CD4-positive, alpha-beta T cell treated with Interleukin-15 for 1 hour (primary cell): ENCODE measurements at regions not wholly inside any gene's neighbourhood (a gene's known extent, or its start where the extent isn't known, plus 50 kb on each side); places are given as distances from the start of the nearest gene placed in this dataset.
A peak's percentile ranks its signal among the peaks of the same experiment; 100 is the strongest.
"Not testable (repeated sequence)": the region's sequence is repeated elsewhere in the genome, so short reads cannot be mapped to it uniquely, and the experiment has no call there.

Experiments
- DNase-seq: peaks from one replicate; pipeline ENCODE4 v3.0.0-alpha.2; 2020

DNA sequence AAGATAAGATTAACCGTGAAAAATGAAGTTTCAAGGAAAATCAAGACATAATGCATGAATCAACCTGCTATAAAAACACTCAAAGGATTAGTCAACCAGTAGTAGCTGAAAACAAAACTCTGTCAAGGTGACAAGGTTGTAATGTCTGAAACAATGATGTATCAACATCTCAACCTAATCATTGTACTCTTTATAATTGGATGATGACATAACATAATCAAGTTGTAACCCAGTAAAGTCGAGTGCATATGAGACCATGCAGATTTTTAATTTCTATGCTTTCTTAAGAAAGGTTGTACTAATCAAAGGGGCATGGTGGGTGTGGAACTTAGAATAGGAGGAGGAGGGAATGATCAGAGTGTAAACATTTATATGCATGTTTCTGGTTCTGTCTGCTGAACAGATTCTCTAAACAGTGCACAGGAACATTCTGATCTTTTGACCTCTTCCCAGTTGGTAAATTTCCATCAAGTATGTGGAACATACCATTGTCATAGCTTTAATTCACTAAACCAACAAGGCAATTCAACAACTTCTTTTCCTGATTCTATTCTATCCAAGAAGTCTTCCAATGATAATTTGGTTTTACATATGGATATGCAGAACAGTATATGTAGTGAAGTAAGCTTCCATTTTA, 253.7 kb downstream of the TTC6 start:
- no peak for DNase-seq

DNA sequence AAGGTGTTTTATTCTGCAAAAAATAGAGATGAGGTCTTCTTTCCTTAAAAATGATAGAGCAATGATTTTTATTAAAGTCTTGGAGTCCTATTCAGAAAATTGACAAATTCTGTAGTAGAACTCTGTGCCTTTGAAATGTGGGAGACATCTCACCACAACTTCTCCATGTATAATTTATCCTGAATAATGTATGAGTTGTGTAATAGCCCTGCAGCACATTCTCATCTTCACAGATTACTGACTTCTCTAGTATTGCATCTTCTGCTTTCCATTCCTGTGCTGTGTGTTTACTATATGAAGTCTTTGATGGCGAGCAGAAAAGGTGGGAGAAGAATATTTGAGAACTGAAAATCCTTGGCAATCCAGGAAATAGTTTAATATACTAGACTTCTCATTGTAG, 255.6 kb downstream of the TTC6 start:
- DNase-seq, result no peak

DNA sequence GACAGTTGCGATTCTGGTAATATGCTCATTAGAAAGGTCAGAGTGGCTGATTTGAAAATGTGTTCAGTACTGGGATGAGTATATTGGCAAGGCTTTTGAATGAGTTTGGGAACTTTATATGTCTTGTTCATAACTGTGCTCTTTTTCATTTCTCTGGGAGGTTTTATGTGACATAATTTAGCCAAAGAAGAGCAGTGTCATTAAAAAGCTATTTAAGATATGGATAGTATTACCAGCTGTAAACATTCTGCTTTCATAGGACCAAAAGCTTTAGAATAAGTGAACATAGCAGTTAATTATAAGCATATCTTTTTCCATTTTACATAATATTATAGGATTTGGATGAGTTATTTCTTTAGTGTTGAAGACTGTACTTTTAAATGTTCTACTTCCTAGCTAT, 260.4 kb downstream of the TTC6 start:
- no peak for DNase-seq

DNA sequence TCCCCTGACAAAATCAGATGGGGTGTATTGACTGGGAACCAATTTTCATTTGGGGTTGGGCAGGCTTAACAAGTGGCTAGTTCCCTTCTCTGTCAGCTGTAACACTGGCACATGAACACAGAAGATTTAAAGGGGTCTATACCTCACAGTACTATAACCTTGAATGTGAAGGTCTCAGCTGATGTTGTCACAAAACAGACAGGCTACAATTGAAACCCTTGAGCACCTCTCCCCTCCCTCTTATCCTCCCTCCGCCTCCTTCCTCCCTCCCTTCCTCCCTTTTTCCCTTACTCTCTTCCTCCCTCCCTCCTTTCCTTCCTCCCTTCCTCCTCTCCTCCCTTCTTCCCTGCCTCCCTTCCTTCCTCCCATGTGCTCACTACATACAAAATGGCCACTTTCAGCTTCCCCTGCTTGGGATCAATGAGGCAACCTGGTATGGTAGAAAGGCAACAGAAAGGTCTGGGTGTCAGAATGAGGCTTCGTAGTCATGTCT, 262.4 kb downstream of the TTC6 start:
- no peak for DNase-seq

DNA sequence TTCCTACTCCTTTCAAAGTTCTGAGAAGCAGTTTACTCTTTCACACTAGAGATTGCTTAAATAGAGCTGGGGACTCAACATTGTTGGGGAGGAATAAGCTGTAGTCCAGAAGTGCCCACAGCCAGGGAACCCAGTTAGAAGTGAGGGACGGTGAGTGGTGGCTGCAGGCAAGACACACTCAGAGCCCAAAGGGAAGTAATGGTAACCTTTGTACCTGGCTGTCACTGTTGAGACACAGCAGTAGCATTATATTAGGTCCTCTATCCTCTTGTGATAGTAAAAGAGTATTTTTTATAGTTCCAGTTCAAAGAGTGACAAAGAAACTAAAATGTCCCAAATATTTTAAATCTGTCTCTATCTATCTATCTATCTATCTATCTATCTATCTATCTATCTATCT, 263.3 kb downstream of the TTC6 start:
- no peak for DNase-seq

DNA sequence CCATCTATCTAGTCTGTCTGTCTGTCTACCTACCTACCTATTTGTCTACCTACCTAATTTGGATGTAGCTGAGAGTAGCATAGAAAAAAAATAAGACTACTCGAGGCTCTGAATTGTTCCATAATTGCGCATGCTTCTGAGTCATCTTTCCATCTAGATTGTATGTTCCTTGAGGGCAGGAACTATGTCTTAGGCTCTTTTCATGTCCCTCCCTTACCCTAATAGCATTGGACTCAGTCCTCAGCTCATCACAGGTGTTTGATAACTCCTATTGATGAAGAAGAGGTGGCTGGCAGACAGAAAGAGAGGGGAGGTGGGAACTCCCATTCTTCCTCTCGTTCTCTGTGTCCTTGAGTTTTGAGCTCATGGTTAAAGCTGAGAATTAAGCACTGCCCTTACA, 263.7 kb downstream of the TTC6 start:
- DNase-seq, result no peak

DNA sequence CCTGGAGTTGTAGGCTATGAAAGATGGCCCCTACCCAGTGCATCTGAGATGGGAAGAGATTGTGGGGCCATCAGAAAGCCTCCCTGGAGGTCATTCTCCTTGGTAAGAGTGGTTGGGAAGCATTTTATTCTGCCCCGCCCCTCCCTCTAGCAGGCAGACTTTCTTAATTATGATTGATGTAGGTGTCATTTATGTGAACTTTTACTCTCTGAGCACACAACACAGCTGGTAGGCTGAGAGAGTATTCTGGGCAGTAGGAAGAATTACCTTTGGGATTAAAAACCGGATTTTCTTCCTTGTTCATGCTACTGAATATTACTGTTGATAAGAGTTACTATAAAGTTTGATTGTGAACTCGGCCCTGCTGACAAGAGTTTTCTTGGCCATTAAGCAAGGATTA, 266.8 kb downstream of the TTC6 start:
- no peak for DNase-seq

DNA sequence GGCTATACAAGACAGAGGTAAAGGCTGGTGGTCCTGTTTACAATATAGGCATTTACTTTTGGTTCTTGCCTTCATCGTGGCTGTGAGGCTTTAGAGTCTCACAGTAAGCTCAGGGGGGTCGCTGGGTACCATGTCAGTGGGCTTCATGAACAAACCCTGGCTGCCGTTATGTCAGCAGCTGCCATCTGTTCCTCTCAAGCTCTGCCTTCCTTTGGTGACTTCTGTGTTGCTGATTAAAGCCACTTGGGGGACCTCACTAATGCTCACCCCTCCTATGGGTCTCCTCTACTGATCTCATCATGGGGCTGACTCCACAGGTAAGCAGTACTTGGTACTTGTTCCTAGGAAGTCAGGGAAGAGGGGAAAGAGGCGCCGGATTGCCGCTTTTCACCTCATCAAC, 268.7 kb downstream of the TTC6 start:
- no peak for DNase-seq

DNA sequence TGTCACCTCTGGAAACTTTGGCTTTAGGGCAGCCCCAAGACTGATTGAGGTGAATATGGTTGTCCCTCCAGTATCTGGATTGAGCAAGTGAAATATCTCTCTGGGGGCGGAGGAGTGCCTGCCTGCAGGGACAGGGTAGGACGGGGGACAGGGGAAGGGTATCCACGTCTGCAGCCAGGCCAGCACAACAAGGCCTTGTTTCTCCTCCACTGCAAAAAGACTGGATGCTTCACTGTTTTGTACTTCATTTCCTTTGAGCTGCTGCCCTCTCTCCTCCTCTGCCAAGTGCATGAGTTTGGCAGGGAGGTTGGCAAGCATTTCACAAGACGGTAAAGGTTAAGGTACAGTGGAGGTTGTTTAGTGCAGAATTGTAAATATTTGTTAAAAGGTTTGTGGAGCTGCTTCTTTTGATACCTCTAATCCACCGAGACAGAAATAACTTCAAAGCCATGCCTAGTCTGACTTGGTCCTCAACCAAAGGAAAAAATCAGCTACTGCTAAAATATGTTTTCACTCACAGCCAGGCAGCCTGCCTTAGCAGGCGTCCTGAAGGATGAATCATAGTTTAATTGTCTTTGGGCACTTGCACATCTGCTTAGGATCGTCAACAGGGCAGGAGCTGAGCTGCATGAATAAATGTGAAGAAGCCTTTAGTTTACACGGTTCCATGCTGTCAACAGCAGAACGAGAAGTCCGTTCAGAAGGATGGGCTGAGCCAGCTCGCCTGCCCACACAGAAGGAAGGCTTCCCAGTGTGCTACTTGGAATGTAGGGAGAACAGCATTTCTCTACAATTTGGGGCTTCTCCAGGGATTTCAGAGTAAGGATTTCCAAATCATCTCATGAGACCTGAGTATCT, 269.7 kb downstream of the TTC6 start:
- DNase-seq, result no peak

DNA sequence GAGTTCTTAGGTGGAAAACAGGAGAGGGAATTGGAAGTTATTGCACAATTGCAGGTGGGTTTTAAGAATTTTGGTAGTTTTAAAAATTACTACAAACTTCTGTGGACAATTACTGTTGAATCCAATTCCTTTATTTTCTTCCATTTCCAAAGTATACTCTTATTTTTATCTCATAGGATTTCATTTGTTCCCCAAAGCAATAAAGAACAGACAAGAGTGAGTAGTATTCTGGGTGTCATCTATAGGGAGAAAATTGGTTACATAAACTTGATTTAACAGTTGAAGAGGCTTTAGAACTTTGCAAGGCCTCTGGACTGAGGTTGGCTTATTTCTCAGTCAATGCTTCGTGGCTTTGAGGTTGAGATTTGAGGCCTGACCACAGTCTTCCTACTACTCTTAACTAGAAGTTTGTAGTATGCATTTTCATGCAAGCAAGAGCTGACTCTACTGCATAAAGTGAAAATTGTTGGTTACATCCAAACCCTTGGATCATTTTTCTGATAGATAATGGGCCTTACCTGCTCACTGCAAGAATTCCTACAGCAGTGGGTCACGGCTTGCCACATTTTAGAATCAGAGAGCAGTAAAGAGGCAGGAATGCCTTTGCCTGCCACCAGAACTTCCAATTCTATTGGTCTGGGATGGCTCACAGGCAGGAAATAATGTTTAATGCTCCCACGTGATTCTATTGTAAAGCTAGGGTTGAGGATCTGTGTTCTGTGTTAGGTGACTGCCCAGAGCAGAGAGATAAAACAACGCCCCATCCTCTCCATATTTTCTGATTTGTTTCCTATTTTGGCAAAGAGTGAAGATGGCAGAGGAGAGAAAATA, 270.5 kb downstream of the TTC6 start:
- no peak for DNase-seq

DNA sequence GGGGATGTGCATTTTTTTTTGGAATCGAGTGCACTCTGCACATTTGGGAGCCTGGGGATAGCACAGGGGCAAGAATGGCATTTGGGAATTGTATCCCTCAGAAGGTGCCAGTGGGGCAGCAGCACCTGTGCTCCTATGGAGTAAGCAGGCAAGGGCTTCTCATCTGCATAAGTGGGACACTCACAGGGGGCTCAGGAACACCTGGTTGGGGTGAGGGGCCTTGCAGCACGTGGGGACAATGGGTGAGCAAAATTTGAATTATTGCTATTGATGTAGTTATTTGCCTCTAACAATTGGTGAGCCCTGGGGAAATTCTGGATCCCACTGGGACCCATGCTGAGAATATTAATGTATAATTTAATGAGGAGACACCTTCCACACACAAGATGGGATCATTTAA, 274.2 kb downstream of the TTC6 start:
- no peak for DNase-seq

DNA sequence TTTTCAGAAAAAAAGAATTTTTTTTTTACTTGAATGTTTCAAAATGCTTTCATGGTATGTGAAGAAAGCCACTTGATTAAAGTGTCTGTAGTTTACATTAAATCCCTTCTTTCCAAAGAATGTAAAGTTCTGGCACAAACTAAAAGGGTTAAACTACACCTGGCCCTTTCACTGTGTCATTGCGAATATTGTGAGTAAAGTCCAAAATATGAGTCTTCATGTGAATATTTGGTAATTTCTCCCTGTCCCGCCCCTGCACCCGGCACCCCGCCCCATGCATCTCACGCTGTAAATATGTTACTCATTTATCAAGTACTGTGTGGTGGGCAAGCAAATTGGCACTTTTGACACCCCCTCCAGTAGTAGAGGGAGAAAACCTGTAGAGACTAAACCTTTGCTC, 274.7 kb downstream of the TTC6 start:
- no peak for DNase-seq

DNA sequence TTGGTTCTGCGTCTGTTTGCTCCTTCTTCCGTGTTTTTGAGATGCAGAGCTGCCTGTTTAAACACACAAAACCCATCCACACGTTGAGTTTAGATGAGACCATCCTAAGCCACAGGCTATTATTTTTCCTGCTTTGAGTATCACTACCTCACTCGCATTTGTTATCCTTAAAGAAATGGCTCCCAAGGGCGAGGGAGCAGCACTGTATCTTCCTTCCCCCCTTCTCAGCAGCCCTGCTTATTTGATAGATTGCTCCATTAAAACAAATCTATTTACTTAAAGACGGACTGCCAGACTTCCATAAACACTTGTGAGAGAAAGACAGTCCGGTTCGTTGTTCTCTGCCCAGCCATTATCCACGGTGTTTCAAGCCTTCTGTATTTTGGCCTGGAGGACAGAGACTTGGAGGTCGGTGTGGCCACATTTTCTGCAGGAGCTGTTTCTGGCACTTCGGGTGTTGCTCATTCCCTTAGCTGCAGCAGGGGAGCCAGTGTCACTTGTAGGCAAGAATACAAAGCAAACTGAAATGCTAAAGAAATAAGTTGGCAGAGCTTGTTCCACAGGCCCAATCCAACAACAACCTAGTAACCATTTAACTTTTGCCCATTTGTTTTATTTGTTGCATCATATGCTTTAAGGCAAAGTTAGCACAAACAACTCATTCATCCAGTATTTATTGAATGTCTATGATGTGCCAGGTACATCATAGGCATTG, 275.4 kb downstream of the TTC6 start:
- no peak for DNase-seq

DNA sequence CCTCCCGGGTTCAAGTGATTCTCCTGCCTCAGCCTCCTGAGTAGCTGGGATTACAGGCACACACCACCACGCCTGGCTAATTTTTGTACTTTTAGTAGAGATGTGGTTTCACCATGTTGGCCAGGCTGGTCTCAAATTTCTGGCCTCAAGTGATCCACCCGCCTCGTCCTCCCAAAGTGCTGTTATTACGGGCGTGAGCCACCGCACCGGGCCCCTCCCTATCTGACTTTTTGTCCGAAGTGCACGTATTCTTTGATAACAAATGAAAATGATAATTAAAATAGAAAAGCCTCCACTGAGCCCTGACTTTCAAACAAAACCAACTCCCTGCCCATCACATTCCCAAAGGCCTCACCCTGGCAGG, 278.6 kb downstream of the TTC6 start:
- not testable (repeated sequence) for DNase-seq

DNA sequence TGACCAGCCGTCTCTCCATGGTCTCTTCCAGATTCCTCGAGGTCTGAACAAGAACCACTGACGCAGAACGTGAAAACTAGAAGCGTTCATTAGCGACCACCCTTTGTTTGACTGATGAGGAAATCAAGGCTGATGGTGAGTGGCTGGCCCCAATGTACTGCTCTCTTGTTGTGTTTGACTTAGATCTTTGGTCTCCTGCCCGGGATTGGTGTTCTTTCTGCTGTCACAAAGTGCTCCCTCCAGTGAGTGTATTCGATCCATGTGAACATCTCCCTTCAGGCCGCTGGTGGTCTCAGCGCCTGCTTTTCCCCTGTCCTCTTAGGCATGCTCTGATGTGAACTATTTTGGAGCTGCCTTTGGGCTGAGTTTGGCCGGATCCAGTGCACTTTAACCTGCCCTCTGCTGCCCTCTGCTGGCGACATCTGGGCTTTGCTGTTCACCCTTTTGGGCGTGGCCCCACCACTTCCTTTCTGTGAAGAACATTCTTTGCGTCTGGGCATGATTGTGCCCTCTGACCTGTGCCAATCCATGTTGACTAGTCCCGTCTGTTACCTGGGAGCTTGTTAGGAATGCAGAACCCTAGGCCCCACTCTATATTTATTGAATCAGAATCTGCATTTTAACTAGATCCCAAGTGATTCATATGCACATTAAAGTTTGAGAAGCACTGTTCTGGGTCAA, 279.1 kb downstream of the TTC6 start:
- DNase-seq, result peak; percentile 50

DNA sequence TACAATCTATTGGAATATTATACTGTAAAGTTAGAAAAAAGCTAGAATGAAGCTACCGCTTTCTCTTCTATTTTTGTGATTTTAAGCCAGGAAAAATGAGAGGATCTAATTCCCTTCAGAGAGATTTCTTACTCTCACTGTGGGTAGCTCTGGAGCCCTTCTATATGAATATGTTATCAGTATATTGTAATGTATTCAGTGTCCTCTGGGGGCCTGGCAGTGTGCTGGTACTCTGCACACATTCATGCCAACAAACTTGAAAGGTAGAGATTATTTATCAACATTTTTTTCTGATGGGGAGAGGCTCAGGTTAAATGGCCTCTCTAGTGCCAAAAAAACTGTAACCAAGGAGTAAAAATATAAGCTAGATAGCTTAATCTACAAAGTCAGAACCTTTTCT, 292.8 kb downstream of the TTC6 start:
- DNase-seq, result no peak

DNA sequence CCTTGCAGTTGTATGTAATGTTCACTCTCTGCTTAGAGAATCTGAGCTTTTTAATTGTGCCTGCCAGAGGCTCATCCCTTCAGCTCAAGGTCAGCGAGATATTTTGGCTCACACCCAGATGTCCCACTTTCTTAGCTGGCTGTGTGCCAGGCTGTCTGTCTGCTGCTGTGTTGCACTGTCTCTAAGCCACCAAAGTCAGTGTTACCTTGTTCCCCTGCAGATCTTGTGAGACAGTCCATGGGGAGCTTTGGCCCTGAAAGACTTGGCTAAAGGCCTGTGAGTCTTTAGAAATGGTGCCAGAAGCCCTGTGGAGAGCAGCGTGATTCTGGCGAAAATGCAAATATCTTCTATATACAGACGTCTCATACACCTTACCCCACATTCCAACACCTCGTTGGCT, 293.7 kb downstream of the TTC6 start:
- DNase-seq, result no peak

DNA sequence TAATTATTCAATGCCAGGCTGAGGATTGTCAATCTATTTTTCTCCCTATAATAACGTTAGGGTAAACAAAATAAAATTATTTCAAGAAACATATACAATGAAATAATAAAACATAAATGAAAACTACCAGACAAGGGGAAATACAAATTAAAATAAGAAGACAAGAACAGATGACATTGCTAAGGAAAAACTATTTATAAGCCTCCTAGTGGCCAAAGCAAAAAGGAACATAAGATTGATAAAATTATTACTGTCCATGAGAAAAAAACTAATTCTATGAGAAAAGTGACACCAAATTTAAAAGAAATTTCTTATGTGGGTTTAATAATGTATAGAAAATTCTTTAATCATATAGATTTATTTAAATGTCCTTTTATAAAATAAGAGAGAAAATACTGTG, 294.7 kb downstream of the TTC6 start:
- no peak for DNase-seq

DNA sequence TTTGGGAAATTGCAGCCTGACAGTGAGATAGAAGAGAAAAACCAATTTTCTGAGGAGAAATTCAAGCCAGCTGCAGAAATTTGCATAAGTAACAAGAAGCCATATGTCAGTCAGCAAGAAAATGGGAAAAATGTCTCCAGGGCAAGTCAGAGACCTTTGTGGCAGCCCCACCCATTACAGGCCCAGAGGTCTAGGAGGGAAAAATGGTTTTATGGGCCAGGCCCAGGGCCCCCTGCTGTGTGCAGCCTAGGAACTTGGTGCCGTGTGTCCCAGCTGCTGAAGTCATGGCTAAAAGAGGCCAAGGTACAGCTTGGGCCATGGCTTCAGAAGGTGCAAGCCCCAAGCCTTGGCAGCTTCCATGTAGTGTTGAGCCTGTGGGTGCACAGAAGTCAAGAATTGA, 296.1 kb downstream of the TTC6 start:
- DNase-seq, result not testable (repeated sequence)

DNA sequence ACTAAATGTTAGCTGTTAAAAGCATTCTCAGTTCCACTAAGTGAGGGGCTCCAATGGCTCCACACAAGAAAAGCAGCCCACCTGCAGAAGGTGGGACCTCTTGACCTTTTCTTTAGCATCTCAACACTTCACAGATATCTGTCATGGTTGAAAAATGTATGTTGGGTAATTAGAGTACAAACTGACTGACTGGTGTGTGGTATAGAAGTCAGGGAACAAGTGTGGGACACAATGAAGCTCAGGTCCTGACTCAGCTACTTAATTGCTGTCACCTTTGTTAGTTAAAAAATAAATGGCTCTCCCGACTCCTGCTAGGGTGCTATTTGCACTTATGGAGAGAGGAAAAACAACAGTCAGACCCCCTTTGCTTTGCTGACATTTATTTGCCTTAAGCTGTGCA, 299.0 kb downstream of the TTC6 start:
- DNase-seq, result no peak

DNA sequence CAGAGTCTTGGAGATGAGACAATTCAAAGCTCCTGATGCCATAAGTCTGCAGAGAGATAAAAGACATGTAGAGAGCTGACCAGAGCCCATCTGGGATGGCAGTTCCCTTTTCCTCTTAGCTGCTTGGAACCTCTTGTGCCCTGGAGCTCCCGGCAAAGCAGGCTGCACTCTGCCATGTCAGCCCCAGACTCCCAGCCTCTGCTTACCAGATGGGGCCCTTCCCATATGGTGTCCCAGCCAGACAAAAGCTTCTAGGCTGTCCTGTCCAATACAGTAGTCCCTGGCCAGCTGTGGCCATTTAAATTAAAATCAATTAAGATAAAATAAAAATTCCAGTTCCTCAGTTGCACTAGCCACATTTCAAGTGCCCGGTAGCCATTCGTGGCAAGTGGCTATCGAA, 303.9 kb downstream of the TTC6 start:
- no peak for DNase-seq

DNA sequence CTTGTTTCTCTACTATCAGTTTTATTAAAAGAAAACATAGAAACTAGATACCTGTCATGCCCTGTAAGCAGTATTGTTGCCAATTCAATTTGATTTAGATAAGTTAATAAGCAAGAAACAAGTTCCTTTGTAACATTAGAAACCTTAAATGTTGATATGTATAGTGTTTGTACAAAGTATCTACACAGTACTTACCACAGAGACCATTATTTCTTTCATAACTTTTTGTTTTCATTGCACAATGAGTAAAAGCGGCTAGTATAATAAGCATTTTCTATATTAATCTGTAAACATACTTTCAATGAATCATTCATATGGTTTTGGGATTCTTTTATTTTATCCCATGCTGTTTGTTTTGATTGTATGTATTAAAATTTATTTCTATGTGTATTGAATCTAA, 305.1 kb downstream of the TTC6 start:
- no peak for DNase-seq

DNA sequence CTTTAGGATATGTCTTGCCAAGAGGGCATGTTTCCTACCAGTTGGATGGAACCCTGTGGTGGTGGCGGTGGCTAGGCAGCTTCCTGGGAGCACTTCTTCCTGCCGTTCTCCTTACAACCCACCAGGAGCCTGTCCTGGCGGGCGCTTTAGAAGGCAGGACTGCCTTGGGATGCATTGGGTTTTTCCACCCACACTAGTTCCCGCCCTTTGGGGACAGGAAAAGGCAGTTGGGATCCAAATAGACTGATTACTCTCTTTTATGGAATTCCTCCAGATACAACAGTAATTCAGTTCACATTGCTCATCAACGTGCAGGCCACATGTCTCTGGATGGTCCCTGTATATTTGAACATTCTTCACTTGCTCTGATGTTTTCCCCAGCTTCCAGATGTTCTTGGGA, 305.7 kb upstream of the SSTR1 start:
- DNase-seq, result no peak
